HEK293T (cell line): ENCODE measurements at regions not wholly inside any gene's neighbourhood (a gene's known extent, or its start where the extent isn't known, plus 50 kb on each side); places are given as distances from the start of the nearest gene placed in this dataset.

Experiments
- CTCF ChIA-PET: fragments of 350-600 bp; formaldehyde crosslinking; extraction: SDS; loops from one replicate; lab custom pipeline; 2021; ENCODE audit warnings: antibody characterized with exemption, inconsistent platforms; lab: Yijun Ruan, JAX
- POLR2A ChIA-PET: fragments of 350-600 bp; formaldehyde crosslinking; extraction: SDS; loops from one replicate; lab custom pipeline; 2020; ENCODE audit warnings: antibody characterized with exemption, inconsistent platforms; lab: Yijun Ruan, JAX
- DNase-seq: peaks from one replicate; pipeline ENCODE4 v3.0.0; 2012; ENCODE audit warnings: mixed read lengths; ENCODE audit errors: extremely low spot score
- ARNT ChIP-seq: fragments of 450-650 bp; IDR thresholded peaks from 2 replicates; pipeline ENCODE4 v1.6.1; 2017; ENCODE audit warnings: mild to moderate bottlenecking
- BHLHE40 ChIP-seq: fragments of 450-650 bp; IDR thresholded peaks from 2 replicates; pipeline ENCODE4 v1.6.1; 2016; ENCODE audit warnings: mild to moderate bottlenecking, moderate library complexity, borderline replicate concordance
- CTBP1 ChIP-seq: fragments of 450-650 bp; IDR thresholded peaks from 2 replicates; pipeline ENCODE4 v1.6.1; 2016; ENCODE audit warnings: borderline replicate concordance
- ELF4 ChIP-seq: fragments of 450-650 bp; IDR thresholded peaks from 2 replicates; pipeline ENCODE4 v1.6.1; 2017; ENCODE audit warnings: antibody characterized with exemption
- FOXA1 ChIP-seq: fragments of 450-650 bp; IDR thresholded peaks from 2 replicates; pipeline ENCODE4 v1.6.1; 2016; ENCODE audit warnings: mild to moderate bottlenecking
- FOXK2 ChIP-seq: fragments of 450-650 bp; IDR thresholded peaks from 2 replicates; pipeline ENCODE4 v1.6.1; 2016; ENCODE audit warnings: mild to moderate bottlenecking
- FOXM1 ChIP-seq: fragments of 450-650 bp; IDR thresholded peaks from 2 replicates; pipeline ENCODE4 v1.6.1; 2017; ENCODE audit warnings: mild to moderate bottlenecking, borderline replicate concordance
- HDGF ChIP-seq: fragments of 450-650 bp; IDR thresholded peaks from 2 replicates; pipeline ENCODE4 v1.6.1; 2017; ENCODE audit warnings: antibody characterized with exemption, borderline replicate concordance
- L3MBTL2 ChIP-seq: fragments of 450-650 bp; conservative IDR thresholded peaks from 2 replicates; pipeline ENCODE4 v1.6.1; 2016; ENCODE audit warnings: mild to moderate bottlenecking
- LEF1 ChIP-seq: fragments of 450-650 bp; IDR thresholded peaks from 2 replicates; pipeline ENCODE4 v1.6.1; 2017; ENCODE audit warnings: mild to moderate bottlenecking, borderline replicate concordance
- NFRKB ChIP-seq: fragments of 450-650 bp; IDR thresholded peaks from 2 replicates; pipeline ENCODE4 v1.6.1; 2016; ENCODE audit warnings: mild to moderate bottlenecking, moderate library complexity
- PKNOX1 ChIP-seq: fragments of 450-650 bp; IDR thresholded peaks from 2 replicates; pipeline ENCODE4 v1.6.1; 2016
- SP1 ChIP-seq: fragments of 450-650 bp; IDR thresholded peaks from 2 replicates; pipeline ENCODE4 v1.6.1; 2017
- SUZ12 ChIP-seq: fragments of 450-650 bp; IDR thresholded peaks from 2 replicates; pipeline ENCODE4 v1.6.1; 2016; ENCODE audit warnings: mild to moderate bottlenecking
- TARDBP ChIP-seq: fragments of 450-650 bp; IDR thresholded peaks from 2 replicates; pipeline ENCODE4 v1.6.1; 2016
- ZNF384 ChIP-seq: fragments of 450-650 bp; IDR thresholded peaks from 2 replicates; pipeline ENCODE4 v1.6.1; 2016

GRCh38 chr6:140130074-140130473, 755.6 kb upstream of the CITED2 start:
- no peak for TF ChIP-seq LEF1
- ChIA-PET POLR2A (no interaction called here), CTCF (no interaction called here)
- no peak for DNase-seq

GRCh38 chr6:140124498-140124897, 750.0 kb upstream of the CITED2 start:
- POLR2A ChIA-PET, result no interaction called here
- DNase-seq, result no peak
- no peak for TF ChIP-seq ZNF384
- no peak for TF ChIP-seq SP1
- no peak for TF ChIP-seq BHLHE40
- TF ChIP-seq SUZ12, result no peak
- no peak for TF ChIP-seq FOXM1
- no peak for TF ChIP-seq HDGF
- TF ChIP-seq FOXA1, result no peak
- TF ChIP-seq FOXK2, result no peak
- no peak for TF ChIP-seq NFRKB
- no peak for TF ChIP-seq CTBP1
- no peak for TF ChIP-seq L3MBTL2
- TF ChIP-seq TARDBP, result no peak
- no peak for TF ChIP-seq ELF4
- TF ChIP-seq PKNOX1, result no peak
- no peak for TF ChIP-seq LEF1
- no peak for TF ChIP-seq ARNT
- CTCF ChIA-PET, result no interaction called here

- TF ChIP-seq SP1, result no peak
- TF ChIP-seq PKNOX1, result no peak
- TF ChIP-seq ARNT, result no peak
- TF ChIP-seq ELF4, result no peak
- no peak for TF ChIP-seq NFRKB
- no peak for TF ChIP-seq CTBP1
- ChIA-PET CTCF (no interaction called here), POLR2A (no interaction called here)
- no peak for DNase-seq
Measured at GRCh38 chr6:140108167-140108566, 733.7 kb upstream of the CITED2 start.

- DNase-seq, result no peak
- POLR2A ChIA-PET, result no interaction called here
- TF ChIP-seq ZNF384 (no peak), LEF1 (no peak), ELF4 (no peak), HDGF (no peak), FOXK2 (no peak), L3MBTL2 (no peak), SP1 (no peak), FOXA1 (no peak), CTBP1 (no peak), BHLHE40 (no peak), ARNT (no peak), SUZ12 (no peak), FOXM1 (no peak), PKNOX1 (no peak), TARDBP (no peak), NFRKB (no peak)
- CTCF ChIA-PET, result no interaction called here
Measured at GRCh38 chr6:140107216-140107615, 732.8 kb upstream of the CITED2 start.

- ChIA-PET CTCF (no interaction called here), POLR2A (no interaction called here)
- peak; percentile 39 for DNase-seq
- TF ChIP-seq FOXA1, result no peak
- no peak for TF ChIP-seq BHLHE40
- no peak for TF ChIP-seq PKNOX1
- no peak for TF ChIP-seq CTBP1
- TF ChIP-seq SP1, result no peak
- no peak for TF ChIP-seq ELF4
- TF ChIP-seq L3MBTL2, result peak; percentile 84
Measured at GRCh38 chr6:140105857-140106256, 731.4 kb upstream of the CITED2 start.

GRCh38 chr6:140105241-140105640, 730.8 kb upstream of the CITED2 start:
- no peak for DNase-seq
- TF ChIP-seq L3MBTL2 (no peak), CTBP1 (no peak), NFRKB (no peak), TARDBP (no peak), PKNOX1 (no peak), SUZ12 (no peak), ARNT (no peak), LEF1 (no peak), ELF4 (no peak), BHLHE40 (no peak), SP1 (no peak), FOXK2 (no peak), HDGF (no peak), FOXA1 (no peak), FOXM1 (no peak)
- POLR2A ChIA-PET, result no interaction called here
- CTCF ChIA-PET, result no interaction called here
